DMS153 (cell line): ENCODE measurements at regions not wholly inside any gene's neighbourhood (a gene's known extent, or its start where the extent isn't known, plus 50 kb on each side); places are given as distances from the start of the nearest gene placed in this dataset.

Experiments used
- DNase-seq: peaks from one replicate; lab custom pipeline; 2025; lab: John Stamatoyannopoulos, UW

DNA sequence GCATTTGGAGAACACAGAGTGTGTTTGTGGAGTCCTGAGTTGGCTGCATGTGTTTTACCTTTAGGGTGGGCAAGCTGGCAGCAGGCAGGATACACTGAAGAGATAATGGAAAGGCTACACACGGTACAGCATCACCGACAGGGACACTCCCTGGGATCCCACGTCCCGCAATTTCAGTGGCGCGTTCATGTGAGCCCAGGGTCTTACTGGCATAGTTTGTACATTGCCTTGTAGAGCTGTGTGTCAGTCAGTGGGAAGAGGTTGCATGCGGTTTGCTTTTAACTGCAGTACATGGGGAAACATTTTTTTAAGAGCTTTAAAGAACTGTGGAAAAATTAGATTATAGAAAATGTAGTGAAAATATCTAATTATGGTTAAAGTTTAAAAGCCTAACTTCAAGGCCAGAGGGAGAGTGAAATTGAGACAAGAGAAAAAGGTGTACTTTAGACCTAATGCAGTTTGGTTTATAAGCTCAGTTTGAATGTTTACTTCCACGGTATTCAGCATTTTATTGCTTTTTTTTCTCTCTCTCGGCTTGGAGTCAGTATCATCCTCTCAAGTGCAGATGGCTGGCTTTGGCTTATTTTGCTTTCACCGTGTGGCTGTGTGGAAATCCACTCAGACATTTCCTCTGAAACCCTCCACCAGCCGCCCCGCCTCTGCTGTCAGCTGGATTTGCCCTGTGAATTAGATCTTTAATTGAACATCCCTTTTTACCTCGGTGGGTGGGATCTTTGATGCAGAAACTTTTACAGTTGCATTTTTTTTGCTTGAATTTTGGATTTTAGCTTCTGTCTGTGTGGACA is 364.2 kb upstream of the COBL start:
- DNase-seq: no peak

DNA sequence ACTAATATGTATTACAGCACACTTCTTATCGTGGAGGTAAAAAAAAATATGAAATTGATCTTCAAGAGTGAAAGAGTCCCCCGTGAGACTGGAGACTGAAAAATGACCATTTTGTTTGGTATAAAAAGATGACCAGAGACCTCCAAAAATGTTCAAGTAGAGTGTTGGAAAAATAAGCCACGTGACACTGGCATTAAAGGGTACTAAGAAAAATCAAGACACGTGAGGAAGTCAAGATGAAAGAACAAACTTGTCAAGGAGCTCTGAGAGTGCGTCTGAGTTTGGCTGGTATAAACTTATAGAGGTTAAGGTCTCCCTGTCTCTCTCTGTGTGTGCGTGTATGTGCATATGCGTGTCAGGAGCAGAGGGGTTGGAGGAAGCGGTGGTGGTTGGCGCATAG is 362.7 kb upstream of the COBL start:
- DNase-seq: no peak

DNA sequence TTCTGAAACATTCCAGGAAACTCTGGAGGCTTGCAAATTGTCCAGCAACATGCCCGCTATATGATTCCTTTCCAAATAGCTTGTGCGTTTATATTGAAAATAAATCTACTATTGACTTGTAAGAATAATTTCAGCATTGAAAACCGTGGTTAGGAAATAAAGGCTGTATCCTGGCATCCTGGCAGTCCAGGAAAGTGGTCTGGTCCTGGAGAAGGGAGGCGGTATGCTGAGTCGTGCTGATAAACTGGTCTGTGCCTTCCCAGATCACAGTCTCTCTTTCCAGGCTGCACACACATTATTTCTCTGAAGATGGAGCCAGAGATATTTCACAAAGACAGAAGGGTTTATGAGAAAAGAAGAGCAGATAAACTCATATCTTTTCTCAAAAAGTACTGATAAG is 350.1 kb upstream of the COBL start:
- DNase-seq: no peak

DNA sequence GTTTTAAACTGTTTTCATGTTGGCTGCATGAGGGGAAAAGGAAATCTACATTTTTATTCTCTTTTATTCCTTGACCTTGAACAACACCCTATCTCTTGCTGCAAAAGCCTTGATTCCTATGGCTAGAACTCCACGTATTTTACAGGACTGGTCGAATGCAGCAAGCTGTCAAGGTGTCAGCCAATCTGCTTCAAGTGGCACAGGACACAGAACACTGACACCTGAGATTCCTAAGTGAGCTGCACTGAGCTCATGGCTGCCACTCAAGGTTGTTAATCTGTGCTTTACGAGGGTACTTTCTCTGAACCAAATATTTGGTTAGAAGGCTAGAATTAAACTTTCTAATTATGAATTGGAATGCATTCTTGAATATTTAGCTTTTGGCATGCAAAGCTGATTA is 349.7 kb upstream of the COBL start:
- no peak for DNase-seq

DNA sequence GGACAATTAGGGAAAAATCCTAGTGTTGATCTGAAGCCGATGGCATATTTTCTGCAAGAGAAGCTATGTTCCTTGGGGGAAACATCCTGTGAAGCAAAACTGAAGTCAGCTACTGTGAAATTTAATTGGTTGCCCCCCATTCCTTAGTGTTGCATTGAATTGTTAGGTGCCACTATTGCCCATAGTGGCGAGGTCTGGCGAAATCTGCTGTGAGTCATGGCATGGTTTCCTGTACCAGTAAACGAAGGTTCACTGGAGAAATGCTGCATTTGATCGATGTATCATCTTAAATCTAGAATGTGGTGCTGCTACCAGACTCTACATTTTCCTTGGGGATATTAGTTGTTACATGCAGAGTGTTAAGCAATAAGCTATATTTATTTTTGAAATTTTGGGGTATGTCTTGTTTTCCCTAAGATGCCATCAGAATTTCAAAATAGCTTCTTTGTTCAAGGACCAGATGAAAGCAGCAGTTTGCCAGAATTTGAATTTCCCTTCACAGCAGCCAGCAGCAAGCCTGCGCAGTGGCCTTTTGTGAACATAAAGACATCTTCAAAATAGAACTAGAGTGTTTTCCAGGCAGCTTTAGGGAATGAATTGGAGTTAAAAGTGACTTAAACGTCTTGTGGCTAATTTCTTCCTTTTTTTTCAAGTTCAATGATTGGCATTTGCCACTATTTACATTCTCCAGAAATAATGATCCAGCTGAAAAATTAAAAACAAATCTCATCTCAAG is 348.6 kb upstream of the COBL start:
- no peak for DNase-seq

DNA sequence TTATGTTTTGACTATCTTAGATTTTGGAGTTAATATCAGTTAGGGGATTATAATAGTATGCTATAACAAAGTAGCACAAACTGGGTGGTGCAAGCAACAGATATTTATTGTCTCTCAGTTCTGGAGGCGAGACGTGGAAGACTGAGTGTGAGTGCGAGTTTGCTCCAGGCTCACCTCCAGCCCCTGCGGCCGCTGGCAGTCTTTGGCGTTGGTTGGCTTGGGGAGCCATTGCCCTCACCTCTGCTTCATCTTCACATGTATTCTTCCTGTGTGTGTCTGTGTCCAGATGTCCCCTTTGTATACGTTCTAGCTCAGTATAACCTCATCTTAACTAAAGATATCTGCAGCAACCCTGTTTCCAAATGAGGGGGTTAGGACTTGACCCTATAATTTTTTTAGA is 343.9 kb upstream of the COBL start:
- DNase-seq: no peak

DNA sequence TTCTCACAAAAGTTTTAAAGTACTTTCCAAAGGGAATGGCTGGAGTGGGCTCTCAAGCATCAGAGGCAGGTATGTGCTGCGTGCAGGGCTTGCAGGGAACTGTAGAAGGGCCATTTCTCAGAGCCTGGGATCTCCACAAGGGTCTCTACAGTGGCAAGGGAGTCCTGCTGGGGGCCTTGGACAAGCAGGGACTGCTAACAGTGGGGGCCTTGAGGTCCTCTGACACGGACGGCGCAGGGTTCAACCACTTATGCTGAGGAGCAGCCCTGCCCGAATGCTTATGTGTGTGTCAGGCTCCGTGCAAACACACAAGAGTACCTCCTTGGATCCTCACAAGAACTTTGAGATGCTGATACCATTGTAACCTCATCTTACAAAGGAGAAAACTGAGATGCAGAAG is 342.1 kb upstream of the COBL start:
- DNase-seq: no peak

DNA sequence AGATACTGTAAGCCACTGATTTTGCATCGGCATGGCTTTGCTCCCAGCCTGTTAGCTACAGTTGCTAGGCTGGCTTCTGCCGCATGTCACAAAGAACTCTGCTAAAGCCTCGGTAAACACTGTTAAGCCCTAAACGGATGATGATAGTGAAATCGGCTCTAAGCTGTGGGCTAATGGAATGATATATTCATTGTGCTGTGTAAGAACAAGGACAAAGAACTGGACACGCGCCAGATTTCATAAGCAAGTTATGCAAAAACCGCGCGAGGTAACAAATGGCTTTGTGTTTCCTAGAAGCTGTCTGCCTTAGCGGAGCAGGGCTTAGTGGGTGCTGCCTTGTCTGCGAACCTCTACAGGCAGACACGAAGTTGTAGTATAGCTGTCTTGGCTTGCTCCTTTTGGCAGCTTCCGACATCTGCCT is 331.3 kb upstream of the COBL start:
- peak; percentile 60 for DNase-seq

DNA sequence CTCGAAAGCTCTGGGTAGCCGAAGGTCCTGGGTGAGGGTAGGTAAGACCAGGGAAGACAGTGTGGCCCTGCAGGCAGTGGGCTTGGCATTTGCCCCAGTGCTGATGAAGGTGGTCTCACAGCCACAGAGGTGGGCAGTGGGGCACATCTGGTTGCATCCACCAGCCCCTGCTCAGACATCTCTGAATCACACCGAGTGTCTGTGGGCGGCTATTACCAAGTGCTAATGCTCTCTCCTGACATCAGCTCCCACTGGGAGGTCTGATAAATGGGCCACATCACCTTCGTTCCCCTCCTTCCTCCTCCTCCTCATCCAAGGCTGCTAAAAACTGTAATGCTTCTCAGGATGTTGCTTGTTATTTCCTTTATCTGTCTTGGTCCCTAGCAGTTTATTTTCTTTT is 330.9 kb upstream of the COBL start:
- DNase-seq: no peak

DNA sequence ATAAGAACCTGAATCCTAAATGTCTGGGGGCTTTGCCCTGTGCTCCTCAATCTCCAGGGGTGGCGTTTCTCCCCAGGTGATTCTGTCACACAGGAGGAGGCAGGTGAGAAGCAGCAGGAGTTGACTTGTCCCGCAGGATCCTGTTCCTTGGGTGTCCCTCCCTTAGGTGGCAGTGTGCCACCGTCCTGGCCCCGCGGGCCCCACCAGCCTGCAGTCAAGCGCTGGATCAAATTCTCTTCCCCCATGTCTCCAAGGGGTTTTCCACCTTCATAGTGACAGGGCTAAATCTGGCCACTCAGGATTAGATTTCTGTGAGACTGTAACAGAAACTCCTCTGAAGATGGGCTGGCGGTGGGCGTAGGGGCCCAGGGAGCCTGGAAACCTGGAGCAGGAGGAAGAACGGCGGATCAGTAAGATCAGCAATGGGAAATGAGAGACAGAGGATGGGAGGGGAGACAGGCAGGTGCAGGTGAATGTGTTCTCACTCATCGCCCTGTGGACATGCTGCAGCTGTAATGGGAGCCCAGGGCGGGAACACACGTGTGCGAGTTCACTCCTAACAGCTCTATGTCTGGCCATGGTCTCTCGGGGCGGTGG is 329.2 kb upstream of the COBL start:
- no peak for DNase-seq

DNA sequence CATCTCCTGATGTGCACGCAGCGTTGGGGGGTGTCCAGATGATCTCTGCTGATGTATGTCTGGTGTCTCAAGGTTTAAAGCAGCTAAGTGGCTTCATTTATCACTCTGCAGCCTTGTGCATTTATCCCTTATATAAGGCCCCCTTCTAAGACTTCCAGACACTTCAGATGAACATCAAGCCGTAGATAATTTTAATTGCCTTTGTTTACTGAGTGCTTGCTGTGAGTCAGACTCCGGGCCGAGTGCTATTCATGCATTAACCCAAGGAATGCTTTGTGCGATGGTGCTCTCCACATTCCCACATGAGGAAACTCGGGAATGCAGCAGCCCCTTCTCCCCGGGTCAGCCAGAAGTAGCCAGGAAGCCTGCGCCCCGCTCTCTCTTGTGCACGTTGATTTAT is 328.6 kb upstream of the COBL start:
- DNase-seq: no peak

DNA sequence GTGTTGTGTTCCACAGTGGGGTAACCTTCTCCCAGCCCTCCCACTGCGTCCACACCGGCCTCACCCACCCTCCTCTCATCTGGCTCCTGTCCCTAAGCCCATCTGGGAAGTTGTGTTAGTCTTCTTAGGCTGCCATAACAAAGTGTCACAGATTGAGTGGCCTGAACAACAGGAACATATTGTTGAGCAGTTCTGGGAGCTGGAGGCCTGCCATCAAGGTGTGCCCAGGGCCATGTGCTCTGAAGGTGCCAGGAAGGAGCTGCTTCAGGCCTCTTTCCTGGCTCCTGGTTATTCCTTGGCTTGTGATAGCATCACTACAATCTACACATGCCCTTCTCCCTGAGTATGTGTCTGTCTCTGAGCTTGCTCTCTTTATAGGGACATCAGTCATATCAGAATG is 327.6 kb upstream of the COBL start:
- DNase-seq: no peak

DNA sequence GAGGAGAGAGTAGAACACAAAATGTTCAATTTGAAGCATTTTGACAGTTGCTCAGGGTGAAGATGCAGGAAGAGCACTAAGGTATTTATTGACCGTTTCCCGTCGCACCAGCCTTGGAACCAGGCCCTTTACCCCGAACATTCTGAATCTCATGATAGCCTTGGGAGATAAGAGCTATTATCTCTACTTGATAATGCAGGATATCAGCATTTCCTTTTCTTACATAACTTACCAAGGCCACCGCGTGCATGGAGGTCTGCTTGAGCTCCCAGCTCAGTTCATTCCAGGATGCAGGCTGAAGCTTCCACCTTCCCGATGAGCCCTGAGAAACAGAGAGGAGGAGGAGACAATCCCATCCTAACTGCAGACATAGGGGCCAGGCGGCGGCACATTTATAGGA is 324.2 kb upstream of the COBL start:
- DNase-seq: no peak

DNA sequence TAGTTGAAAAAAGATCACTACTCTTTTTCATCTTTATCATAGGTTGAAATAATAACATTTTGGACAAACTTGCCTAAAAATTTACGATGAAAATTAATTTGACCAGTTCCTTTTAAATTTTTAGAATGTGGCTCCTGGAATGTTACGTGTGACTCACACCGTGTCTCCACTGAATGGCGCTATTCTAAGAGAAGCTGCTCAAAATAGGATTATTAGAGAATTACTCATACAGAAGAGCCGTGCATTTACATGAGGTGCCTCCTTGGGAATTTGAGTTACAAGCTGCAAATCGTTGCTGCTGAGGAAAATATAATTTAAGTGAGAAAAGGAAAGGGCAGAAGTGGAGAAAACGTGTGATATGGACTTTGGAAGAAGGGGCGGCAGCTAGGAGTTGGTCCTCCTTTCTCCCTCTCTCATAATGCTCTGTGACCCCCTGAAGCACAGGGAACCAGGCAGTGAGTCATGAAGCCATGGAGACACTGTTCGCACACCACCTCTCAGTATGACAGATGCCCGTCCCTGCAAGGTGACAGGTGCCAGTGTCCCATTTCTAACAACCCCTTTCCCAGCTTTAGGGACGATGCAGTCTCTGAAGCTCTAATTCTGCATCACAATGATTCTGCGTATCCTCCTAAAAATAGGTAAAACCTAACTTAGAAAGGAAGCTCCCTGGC is 323.2 kb upstream of the COBL start:
- DNase-seq: no peak

DNA sequence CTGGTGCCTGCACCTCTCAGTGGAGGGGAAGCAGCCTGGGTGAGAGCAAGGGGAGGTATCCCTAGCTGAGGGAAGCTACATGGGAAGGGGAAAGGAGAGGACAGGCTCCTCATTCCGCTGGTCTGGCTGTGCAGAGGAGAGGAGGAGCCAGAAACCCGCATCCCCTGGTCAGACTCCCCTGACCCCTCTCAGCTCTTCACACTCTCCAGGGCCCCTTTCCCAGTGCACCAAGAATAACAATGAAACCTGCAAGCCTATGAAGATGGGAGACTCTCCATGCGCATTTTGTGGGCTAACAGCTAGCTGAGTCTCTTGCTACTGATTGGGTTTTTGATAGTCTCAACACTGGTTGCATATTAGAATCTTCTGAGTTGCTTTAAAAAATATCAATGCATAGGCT is 319.9 kb upstream of the COBL start:
- DNase-seq: no peak

DNA sequence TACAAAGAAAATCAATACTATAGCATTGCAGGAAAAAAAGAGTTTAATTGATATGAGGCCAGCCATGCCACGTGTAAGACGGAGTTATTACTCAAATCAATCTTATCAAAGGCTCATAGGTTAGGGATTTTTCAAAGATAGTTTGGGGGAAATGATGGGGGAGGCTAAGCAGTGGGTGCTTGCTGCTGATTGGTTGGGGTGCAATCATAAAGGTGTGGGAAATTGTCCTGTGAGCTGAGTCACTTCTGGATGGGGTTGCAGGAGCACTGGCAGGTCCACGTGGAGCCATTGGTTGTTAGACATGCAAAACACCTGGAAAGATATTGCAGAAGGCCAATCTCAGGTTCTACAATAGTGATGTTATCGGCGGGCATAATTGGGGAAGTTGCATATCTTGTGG is 319.2 kb upstream of the COBL start:
- no peak for DNase-seq

DNA sequence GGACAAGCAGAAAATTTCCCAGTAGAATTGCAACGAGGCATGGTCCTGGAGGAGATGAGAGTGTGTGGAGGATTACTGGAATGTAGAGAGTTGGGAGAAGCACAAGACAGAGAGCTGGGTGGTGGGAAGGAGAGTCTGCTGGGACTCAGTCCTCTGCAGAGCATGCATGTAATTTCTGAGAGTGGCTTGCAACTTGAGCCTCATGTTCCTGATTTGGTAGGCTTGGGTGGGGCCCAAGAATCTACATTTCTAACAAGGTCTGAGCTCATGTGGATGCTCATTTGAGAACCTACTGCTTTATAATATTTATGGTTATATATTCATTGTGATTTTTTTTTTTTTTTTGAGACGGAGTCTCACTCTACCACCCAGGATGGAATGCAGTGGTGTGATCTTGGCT is 317.9 kb upstream of the COBL start:
- DNase-seq: no peak

DNA sequence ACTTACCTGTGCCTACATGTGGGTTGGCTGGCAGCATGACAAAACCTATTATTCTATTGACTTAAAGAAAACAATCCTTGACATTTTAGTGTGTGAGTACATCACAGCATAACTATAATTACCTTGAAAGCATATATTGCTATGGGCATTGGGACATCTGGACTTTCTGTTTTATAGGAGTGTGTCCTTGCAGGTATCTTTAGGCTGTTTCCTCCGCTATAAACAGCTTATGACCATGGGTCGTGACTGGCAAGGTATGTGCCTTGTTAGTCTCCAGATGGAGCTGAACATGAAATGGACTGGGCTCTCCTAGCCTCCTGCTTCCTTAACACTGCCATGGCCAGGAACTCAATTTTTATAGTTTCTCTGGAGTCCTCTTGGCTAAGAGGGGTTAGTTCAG is 317.4 kb upstream of the COBL start:
- no peak for DNase-seq

DNA sequence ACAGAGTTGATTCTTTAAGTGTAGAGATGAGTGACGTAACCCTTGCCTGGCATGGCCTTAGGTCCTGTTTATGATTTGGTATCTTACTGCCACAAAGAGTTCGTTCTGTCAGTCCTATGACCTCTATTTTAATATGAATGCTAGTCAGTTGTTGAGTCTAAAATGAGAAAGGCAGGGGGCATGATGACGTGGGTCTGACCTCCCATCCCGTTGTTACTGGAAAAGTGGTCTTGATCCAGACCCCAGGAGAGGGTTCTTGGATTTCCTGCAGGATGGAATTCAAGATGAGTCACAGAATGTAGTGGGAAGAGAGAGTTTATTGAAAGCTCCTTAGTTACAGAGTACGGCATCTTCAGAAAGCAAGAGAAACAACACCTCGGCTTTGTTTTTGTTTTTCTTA is 317.0 kb upstream of the COBL start:
- DNase-seq: no peak

DNA sequence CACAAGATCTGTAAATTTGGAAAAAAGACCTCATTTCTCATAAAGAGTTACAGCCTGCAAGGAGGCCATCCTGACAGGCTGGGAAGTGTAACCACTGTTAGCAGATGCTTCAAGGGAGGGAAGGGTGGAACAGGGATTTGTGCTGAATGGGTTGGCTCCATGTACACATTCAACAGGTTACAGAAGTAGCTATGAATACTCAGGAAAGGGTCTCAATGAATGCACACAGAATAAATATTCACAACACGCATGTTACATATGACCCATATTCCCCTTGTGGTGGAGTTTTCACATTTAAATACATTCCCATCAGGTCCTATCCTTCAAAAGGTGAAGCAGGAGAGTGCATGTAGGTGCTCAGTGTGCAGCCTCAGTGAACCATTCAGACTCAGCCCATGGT is 316.4 kb upstream of the COBL start:
- no peak for DNase-seq

DNA sequence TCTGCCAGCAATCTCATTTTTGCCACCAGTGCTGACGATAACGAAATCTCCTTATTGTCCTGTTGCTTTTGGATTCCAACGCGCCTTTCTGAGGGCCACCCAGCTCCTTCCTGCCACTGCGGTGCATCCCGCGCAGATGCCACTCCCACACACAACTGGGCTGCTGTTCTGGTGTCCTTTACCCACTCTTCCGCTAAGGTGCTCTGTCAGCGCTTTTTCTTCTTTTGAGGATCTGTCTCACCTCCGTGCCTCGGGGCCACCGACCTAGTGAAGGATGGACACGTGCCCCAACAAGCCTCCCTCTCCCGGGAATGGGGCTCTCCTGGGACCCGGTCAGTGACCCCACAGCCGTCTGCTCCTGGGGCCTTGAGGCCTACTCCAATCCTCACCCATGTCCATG is 314.3 kb upstream of the COBL start:
- DNase-seq: no peak

DNA sequence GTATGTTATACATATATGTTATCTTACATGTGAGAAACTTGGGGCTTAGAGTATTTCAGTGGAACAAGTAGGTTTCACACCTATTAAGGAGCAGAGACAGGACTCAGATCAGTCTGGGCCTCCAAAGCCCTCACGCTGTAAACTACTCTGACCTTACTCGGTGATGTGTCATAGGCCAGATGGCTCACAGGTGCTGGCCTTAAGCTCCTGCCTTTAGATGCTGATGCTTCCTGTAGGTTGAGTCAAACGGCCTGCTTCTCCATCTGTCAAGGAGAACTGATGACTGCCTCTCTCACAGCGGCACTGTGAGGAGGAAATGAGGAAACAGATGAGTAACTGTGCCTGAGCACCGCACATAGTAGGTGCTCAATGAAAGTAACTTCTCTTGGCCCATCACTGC is 312.6 kb upstream of the COBL start:
- no peak for DNase-seq

DNA sequence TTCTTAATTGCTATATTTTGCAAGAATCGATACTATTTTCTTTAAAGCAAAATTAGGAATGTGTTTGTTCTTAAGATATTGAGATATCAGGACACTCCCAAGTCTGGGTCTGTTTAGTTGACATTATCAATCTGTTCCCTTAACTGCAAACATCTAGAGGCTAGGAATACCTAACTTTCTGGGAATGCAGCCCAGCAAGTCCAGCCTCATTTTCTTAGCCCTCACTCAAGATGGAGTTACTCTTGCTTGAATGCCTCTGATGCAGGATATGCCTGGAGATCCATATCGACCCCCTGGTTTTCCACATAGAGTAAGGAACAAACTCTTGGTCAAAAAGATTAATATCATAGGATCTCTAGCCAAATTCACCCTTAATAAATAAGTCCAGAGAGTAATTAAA is 305.3 kb upstream of the COBL start:
- no peak for DNase-seq
